PC-3 (cell line): ENCODE measurements at regions not wholly inside any gene's neighbourhood (a gene's known extent, or its start where the extent isn't known, plus 50 kb on each side); places are given as distances from the start of the nearest gene placed in this dataset.

ENCODE experiments used
- ATAC-seq: fragments of 200-7000 bp; cut with Tn5 transposase; 2 replicates; pipeline ENCODE4 v1.9.1; 2020; ENCODE audit warnings: mild to moderate bottlenecking, moderate library complexity
- BruUV-seq: library from RNA; stranded (reverse); fragments of 400-500 nt; replicated peaks from 2 replicates; lab custom pipeline; 2021; lab: Mats Ljungman, UMichigan
- CTCF ChIA-PET: fragments of 300-600 bp; sonication (Branson Sonifier 250); formaldehyde crosslinking; loops from one replicate; lab custom pipeline; 2022; ENCODE audit warnings: antibody characterized with exemption; lab: Charles Lee
- POLR2A ChIA-PET: fragments of 300-600 bp; sonication (Branson Sonifier 250); formaldehyde crosslinking; loops from one replicate; lab custom pipeline; 2022; ENCODE audit warnings: antibody characterized with exemption; ENCODE audit not compliant: unreplicated experiment; lab: Charles Lee
- DNase-seq: peaks from one replicate; pipeline ENCODE4 v3.0.0-alpha.2; 2015
- H2AFZ ChIP-seq: fragments of 300-600 bp; sonication (generic); 2 replicates; pipeline ENCODE4 v1.6.0; 2016; ENCODE audit warnings: antibody characterized with exemption, low read length
- H3F3A ChIP-seq: fragments of 300-600 bp; sonication (generic); one replicate; pipeline ENCODE4 v1.6.0; 2017; ENCODE audit warnings: antibody characterized with exemption, low read length, control low read depth, mild to moderate bottlenecking; ENCODE audit not compliant: unreplicated experiment
- H3K27ac ChIP-seq: fragments of 300-600 bp; sonication (generic); 2 replicates; pipeline ENCODE4 v1.5.1; 2016; ENCODE audit warnings: mild to moderate bottlenecking, low read length
- H3K27me3 ChIP-seq: fragments of 300-600 bp; sonication (generic); 2 replicates; pipeline ENCODE4 v1.6.1; 2016; ENCODE audit warnings: low read length, mixed read lengths
- H3K36me3 ChIP-seq: fragments of 300-600 bp; sonication (generic); 2 replicates; pipeline ENCODE4 v1.6.1; 2016; ENCODE audit warnings: low read depth, mixed run types, low read length, mixed read lengths
- H3K4me1 ChIP-seq: fragments of 300-600 bp; sonication (generic); 2 replicates; pipeline ENCODE4 v1.5.1; 2016; ENCODE audit warnings: low read length; ENCODE audit not compliant: insufficient read depth
- H3K4me2 ChIP-seq: fragments of 300-600 bp; sonication (generic); 2 replicates; pipeline ENCODE4 v1.6.0; 2016; ENCODE audit warnings: low read length
- H3K4me3 ChIP-seq: fragments of 300-600 bp; sonication (generic); 2 replicates; pipeline ENCODE4 v1.5.1; 2016; ENCODE audit warnings: mild to moderate bottlenecking, low read length, mixed read lengths
- H3K79me2 ChIP-seq: fragments of 300-600 bp; sonication (generic); 2 replicates; pipeline ENCODE4 v1.6.1; 2017; ENCODE audit warnings: low read length, mixed read lengths
- H3K9ac ChIP-seq: fragments of 300-600 bp; sonication (generic); 2 replicates; pipeline ENCODE4 v1.6.0; 2016; ENCODE audit warnings: mild to moderate bottlenecking, low read length
- H3K9me2 ChIP-seq: fragments of 300-600 bp; sonication (generic); replicated peaks from 2 replicates; pipeline ENCODE4 v1.6.1; 2016; ENCODE audit warnings: mixed run types, low read length, mixed read lengths
- H3K9me3 ChIP-seq: fragments of 300-600 bp; sonication (generic); 2 replicates; pipeline ENCODE4 v1.6.1; 2016; ENCODE audit warnings: low read length, mixed read lengths
- H4K20me1 ChIP-seq: fragments of 300-600 bp; sonication (generic); 2 replicates; pipeline ENCODE4 v1.6.1; 2016; ENCODE audit warnings: low read length, mixed read lengths
- EZH2 ChIP-seq: fragments of 300-600 bp; sonication (generic); IDR thresholded peaks from one replicate; pipeline ENCODE4 v1.6.1; 2017; ENCODE audit warnings: antibody characterized with exemption, mild to moderate bottlenecking, low read length; ENCODE audit not compliant: unreplicated experiment
- EZH2phosphoT487 ChIP-seq: fragments of 300-600 bp; sonication (generic); IDR thresholded peaks from 2 replicates; pipeline ENCODE4 v1.6.1; 2018; ENCODE audit warnings: mild to moderate bottlenecking, antibody characterized with exemption, low read length, borderline replicate concordance
- intact Hi-C: fragments of 100-400 bp; cut with micrococcal nuclease; formaldehyde crosslinking; loops from 2 replicates; pipeline ENCODE4 v1.9.0; 2023
- TF ChIP-seq, protein P1 (sequence below): fragments of 300-600 bp; sonication (generic); conservative IDR thresholded peaks from 2 replicates; pipeline ENCODE4 v1.5.1; 2017; ENCODE audit warnings: antibody characterized with exemption, low read depth, mild to moderate bottlenecking, low read length

DNA sequence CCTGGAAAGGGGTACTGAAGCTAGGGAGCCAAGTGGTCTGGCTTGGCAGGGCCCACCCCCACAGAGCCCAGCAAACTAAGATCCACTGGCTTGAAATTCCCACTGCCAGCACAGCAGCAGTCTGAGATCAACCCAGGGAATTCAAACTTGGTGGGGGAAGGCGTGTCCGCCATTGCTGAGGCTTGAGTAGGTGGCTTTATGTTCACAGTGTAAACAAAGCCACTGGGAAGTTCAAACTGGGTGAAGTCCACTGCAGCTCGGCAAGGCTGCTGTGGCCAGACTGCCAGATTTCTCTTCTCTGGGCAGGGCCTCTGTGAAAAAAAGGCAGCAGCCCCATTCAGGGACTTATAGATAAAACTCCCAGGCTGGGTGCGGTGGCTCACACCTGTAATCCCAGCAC is 58.9 kb downstream of the TFDP3 start:
- Histone ChIP-seq H3K4me2 (no peak overlapping the region), H3F3A (no peaks in the 10 kb centered on the region), H3K4me3 (no peak overlapping the region), H3K36me3 (no peaks in the 10 kb centered on the region), H3K79me2 (no peaks in the 10 kb centered on the region), H3K27ac (no peak overlapping the region), H3K9me2 (no peaks in the 10 kb centered on the region), H3K9me3 (no peaks in the 10 kb centered on the region), H3K4me1 (no peaks in the 10 kb centered on the region), H3K9ac (no peak overlapping the region), H2AFZ (no peak overlapping the region), H4K20me1 (no peaks in the 10 kb centered on the region), H3K27me3 (no peaks in the 10 kb centered on the region)
- ATAC-seq (no peak), DNase-seq (no peak)
- TF ChIP-seq, protein P1, sequence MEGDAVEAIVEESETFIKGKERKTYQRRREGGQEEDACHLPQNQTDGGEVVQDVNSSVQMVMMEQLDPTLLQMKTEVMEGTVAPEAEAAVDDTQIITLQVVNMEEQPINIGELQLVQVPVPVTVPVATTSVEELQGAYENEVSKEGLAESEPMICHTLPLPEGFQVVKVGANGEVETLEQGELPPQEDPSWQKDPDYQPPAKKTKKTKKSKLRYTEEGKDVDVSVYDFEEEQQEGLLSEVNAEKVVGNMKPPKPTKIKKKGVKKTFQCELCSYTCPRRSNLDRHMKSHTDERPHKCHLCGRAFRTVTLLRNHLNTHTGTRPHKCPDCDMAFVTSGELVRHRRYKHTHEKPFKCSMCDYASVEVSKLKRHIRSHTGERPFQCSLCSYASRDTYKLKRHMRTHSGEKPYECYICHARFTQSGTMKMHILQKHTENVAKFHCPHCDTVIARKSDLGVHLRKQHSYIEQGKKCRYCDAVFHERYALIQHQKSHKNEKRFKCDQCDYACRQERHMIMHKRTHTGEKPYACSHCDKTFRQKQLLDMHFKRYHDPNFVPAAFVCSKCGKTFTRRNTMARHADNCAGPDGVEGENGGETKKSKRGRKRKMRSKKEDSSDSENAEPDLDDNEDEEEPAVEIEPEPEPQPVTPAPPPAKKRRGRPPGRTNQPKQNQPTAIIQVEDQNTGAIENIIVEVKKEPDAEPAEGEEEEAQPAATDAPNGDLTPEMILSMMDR: no peak
- TF ChIP-seq EZH2phosphoT487: no peak
- TF ChIP-seq EZH2: no peak
- intact Hi-C loops: no loop called here
- BruUV-seq: no TSS peak
- ChIA-PET POLR2A (no interaction called here), CTCF (no interaction called here)

DNA sequence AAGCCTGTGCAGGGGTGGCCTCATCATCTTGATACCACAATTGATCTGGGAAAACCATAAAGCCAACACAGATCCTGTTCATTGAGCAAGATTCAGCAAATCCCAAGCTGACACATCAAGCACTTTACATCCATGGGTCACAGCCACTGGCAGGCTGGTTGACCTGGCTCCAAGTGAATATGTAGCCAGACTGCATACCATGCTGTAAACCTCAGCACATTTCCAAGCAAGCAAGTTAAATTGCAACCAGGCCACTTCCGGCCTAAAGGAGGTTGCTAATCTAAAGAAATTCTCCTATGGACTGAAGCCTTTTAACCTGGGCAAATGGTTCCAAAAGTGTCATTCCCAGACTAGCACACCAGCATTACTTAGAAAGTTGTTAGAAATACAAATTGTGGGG is 54.4 kb upstream of the USP26 start:
- DNase-seq: peak; percentile 70

DNA sequence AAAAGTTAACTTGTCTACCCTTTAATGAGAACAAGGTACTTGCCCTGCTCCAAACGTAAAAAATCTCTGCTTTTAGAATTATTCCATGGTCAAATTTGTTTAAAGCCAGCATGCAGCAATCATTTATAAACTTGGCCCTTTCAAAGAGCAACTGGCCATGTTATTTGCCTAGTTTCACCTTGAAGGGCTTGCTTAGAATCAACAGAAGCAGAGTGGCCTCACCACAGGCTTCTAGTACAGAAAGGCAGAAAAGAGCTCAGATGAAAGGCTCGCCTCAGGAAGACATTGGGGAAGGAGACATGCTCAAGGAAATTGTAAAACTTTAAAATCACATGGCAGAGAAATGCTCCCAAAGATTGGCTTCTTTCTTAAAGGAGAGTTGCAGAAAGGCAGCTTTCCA is 53.8 kb upstream of the USP26 start:
- peak overlapping the region; percentile 39 for H3K27ac ChIP-seq
- H3K79me2 ChIP-seq: no peaks in the 10 kb centered on the region
- H3K9me2 ChIP-seq: no peaks in the 10 kb centered on the region
- H4K20me1 ChIP-seq: no peaks in the 10 kb centered on the region
- H3F3A ChIP-seq: no peaks in the 10 kb centered on the region
- CTCF ChIA-PET: no interaction called here
- no peaks in the 10 kb centered on the region for H3K27me3 ChIP-seq
- H3K9me3 ChIP-seq: no peaks in the 10 kb centered on the region
- H3K4me1 ChIP-seq: peaks cover 14% of the 10 kb centered on the region
- H3K4me3 ChIP-seq: no peak overlapping the region
- no TSS peak for BruUV-seq
- DNase-seq: no peak
- intact Hi-C loops: no loop called here
- ATAC-seq: no peak
- H3K9ac ChIP-seq: no peak overlapping the region
- TF ChIP-seq EZH2 (no peak), EZH2phosphoT487 (no peak)
- TF ChIP-seq, protein P1: no peak
- H3K4me2 ChIP-seq: no peak overlapping the region
- no peaks in the 10 kb centered on the region for H3K36me3 ChIP-seq
- POLR2A ChIA-PET: no interaction called here
- no peak overlapping the region for H2AFZ ChIP-seq

More for the DNA sequence above, 54.4 kb upstream of the USP26 start:
- Histone ChIP-seq H3K27me3 (no peaks in the 10 kb centered on the region), H3K4me3 (no peak overlapping the region), H3F3A (no peaks in the 10 kb centered on the region), H3K4me2 (no peak overlapping the region), H3K4me1 (peaks cover 14% of the 10 kb centered on the region), H3K36me3 (no peaks in the 10 kb centered on the region), H2AFZ (no peak overlapping the region), H4K20me1 (no peaks in the 10 kb centered on the region), H3K9me3 (no peaks in the 10 kb centered on the region), H3K9ac (no peak overlapping the region), H3K79me2 (no peaks in the 10 kb centered on the region), H3K27ac (peak overlapping the region; percentile 39), H3K9me2 (no peaks in the 10 kb centered on the region)
- no TSS peak for BruUV-seq
- TF ChIP-seq, protein P1: no peak
- TF ChIP-seq EZH2 (no peak), EZH2phosphoT487 (no peak)
- POLR2A ChIA-PET: no interaction called here
- intact Hi-C loops: no loop called here
- CTCF ChIA-PET: no interaction called here
- no peak for ATAC-seq
